AG09309 (cell line): ENCODE measurements at regions not wholly inside any gene's neighbourhood (a gene's known extent, or its start where the extent isn't known, plus 50 kb on each side); places are given as distances from the start of the nearest gene placed in this dataset.

Experiments used
- DNase-seq: peaks from one replicate; pipeline ENCODE4 v3.0.0-alpha.2; 2010; ENCODE audit warnings: low read depth
- H3K4me3 ChIP-seq: 2 replicates; pipeline ENCODE4 v1.5.1; 2011; ENCODE audit warnings: mild to moderate bottlenecking, low read depth, low read length, moderate library complexity; ENCODE audit not compliant: control insufficient read depth
- TF ChIP-seq, protein P1 (sequence below): IDR thresholded peaks from 2 replicates; pipeline ENCODE4 v1.5.1; 2011; ENCODE audit warnings: mild to moderate bottlenecking, low read depth, low read length, inconsistent platforms; ENCODE audit not compliant: insufficient read depth, control insufficient read depth; ENCODE audit errors: missing control alignments

DNA sequence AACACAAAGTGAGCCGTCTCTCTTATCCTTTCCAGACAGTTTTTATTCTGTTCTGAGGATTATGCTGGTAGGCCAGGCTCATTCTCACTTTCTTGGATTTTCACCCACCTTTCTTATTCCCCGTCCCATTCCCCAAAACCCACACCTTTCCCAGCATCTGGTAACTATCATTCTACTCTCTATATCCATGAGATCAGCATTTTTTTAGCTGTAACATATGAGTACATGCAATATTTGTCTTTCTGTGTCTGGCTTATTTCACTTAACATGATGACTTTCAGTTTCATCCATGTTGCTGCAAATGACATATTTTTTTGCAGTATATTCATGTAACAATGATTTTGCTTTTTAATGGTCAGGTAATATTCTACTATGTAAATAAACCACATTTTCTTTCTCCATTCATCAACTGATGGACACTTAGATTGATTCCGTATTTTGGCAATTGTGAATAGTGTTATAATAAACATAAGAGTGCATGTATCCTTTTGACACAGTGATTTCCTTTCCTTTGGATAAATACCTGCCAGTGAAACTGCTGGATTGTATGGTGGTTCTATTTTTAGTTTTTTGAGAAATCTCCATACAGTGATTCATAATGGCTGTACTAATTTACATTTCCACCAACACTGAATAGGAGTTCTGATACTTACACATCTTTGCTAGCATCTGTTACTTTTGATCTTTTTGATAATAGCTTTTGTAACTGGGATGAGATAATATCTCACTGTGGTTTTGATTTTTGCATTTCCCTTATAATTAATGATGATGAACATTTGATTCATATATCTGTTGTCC is 289.3 kb downstream of the RPRM start:
- TF ChIP-seq, protein P1, sequence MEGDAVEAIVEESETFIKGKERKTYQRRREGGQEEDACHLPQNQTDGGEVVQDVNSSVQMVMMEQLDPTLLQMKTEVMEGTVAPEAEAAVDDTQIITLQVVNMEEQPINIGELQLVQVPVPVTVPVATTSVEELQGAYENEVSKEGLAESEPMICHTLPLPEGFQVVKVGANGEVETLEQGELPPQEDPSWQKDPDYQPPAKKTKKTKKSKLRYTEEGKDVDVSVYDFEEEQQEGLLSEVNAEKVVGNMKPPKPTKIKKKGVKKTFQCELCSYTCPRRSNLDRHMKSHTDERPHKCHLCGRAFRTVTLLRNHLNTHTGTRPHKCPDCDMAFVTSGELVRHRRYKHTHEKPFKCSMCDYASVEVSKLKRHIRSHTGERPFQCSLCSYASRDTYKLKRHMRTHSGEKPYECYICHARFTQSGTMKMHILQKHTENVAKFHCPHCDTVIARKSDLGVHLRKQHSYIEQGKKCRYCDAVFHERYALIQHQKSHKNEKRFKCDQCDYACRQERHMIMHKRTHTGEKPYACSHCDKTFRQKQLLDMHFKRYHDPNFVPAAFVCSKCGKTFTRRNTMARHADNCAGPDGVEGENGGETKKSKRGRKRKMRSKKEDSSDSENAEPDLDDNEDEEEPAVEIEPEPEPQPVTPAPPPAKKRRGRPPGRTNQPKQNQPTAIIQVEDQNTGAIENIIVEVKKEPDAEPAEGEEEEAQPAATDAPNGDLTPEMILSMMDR, result no peak
- no peak for DNase-seq
- H3K4me3 ChIP-seq, result no peak overlapping the region

DNA sequence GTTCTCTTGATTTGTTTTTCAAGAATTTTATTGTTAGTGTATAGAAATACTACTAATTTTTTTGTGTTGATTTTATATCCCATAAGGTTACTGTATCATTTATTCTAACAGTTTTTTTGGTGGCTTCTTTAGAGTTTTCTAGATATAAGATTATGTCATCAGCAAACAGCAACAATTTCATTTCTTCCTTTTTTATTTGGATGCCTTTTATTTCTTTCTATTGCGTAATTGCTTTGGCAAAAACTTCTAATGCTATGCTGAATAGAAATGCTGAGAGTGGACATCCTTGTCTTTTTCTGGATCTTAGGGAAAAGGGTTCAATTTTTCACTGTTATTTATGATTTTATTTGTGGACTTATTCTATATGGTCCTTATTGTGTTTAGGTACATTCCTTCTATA is 298.8 kb downstream of the RPRM start:
- TF ChIP-seq, protein P1, result no peak
- DNase-seq, result no peak
- H3K4me3 ChIP-seq, result no peak overlapping the region

DNA sequence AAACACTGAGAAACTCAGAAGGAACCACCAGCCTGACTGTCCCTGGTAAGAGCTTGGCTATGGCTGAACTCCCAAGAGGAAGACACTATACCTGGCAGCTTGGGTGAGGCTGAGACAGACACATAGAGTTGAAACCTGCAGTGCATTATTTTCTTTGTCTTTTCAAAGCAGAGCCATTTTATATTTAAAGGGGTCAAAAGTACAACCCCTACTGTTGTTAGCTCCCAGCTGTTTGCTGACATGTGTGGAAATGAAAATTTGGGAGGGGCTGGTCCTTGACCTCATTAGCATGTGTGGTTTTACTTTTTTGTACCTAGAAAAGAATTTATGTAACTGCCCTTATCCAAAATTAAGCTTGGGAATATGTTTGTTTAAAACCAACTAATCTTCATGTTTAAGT is 309.0 kb downstream of the RPRM start:
- no peak for DNase-seq
- TF ChIP-seq, protein P1, result no peak
- no peak overlapping the region for H3K4me3 ChIP-seq

DNA sequence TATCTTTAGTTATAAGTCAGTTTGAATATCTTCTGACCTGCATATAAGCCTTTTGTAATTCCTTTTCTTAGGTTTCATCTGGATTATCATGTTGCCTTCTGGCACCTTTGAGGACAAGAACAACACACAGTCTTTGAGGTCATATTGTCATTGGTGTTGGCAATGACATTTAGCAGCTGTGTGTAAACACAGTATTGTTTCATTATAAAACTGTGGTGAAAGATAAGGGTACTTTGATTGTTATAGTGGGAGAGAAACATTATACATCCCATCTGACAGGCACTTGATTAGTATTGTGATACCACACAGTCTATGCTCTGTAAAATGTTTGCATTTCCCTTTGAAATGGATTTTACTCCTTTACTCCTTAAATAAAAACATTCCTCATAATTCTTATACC is 313.5 kb downstream of the RPRM start:
- no peak for DNase-seq
- H3K4me3 ChIP-seq, result no peak overlapping the region
- TF ChIP-seq, protein P1, result no peak

DNA sequence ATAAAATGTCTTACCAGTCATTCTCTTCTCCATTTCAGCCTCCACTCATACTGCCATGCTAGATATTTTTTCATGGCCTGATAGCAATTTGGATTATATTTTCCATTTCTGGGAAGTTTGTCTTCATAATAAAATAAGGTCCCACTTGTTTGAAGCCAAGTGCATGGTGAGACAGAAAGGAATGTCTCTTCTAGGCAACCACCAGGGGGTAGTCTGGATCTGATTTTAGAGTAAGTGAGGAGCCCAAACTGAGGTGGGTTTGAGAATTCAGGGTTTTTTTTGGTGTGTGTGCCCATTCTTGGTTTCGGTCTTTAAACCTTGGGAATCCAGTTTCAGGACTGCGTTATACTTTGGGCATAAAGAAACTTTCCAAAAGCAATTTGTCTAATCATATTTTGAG is 315.5 kb downstream of the RPRM start:
- TF ChIP-seq, protein P1, result no peak
- DNase-seq, result no peak
- H3K4me3 ChIP-seq, result no peak overlapping the region

DNA sequence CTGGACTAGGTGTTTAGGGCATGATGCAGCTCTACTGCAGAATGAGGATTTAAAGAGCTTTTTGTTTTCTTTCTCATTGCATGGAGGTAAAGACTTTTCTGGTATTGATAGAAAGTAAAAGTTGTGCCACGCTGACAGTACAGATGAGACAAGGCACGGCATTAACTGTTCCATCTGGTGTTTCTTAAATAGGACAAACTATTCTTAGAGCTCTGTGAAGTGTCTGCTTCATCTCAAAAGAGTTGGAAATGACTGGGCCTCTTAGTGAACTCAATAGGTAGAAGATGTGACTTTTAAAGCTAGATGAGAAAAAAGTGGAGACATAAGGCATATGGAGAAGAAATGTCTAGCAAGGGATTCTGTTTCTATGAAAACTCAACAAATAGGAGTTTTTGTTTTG is 321.8 kb downstream of the RPRM start:
- TF ChIP-seq, protein P1, result no peak
- no peak overlapping the region for H3K4me3 ChIP-seq

More for the DNA sequence above, 321.8 kb downstream of the RPRM start:
- DNase-seq, result no peak
